Stimulated activated CD8-positive, alpha-beta memory T cell treated with anti-CD3 and anti-CD28 coated beads, Interleukin-7, amount 100 ng/mL, for 24 hours (primary cell): ENCODE measurements at regions not wholly inside any gene's neighbourhood (a gene's known extent, or its start where the extent isn't known, plus 50 kb on each side); places are given as distances from the start of the nearest gene placed in this dataset.

Source experiments
- DNase-seq: peaks from one replicate; pipeline ENCODE4 v3.0.0-alpha.2; 2020; ENCODE audit warnings: low read depth

- DNase-seq, result no peak
Measured at GRCh38 chr22:49623176-49623575, 204.5 kb downstream of the BRD1 start.

GRCh38 chr22:49622241-49623105, 205.2 kb downstream of the BRD1 start:
- DNase-seq, result no peak

- DNase-seq, result no peak
Measured at GRCh38 chr22:49621601-49622210, 206.0 kb downstream of the BRD1 start.

- no peak for DNase-seq
Measured at GRCh38 chr22:49620666-49621065, 207.0 kb downstream of the BRD1 start.

- no peak for DNase-seq
Measured at GRCh38 chr22:49620003-49620556, 207.6 kb downstream of the BRD1 start.

- DNase-seq, result no peak
Measured at GRCh38 chr22:49619301-49619700, 208.4 kb downstream of the BRD1 start.

- no peak for DNase-seq
Measured at GRCh38 chr22:49618677-49618953, 209.1 kb downstream of the BRD1 start.

GRCh38 chr22:49617866-49618676, 209.6 kb downstream of the BRD1 start:
- DNase-seq, result no peak

GRCh38 chr22:49617264-49617663, 210.4 kb downstream of the BRD1 start:
- no peak for DNase-seq

GRCh38 chr22:49616356-49617231, 211.1 kb downstream of the BRD1 start:
- no peak for DNase-seq

GRCh38 chr22:49614966-49615965, 212.4 kb downstream of the BRD1 start:
- DNase-seq, result no peak

- DNase-seq, result no peak
Measured at GRCh38 chr22:49613511-49614270, 214.0 kb downstream of the BRD1 start.

GRCh38 chr22:49613108-49613507, 214.6 kb downstream of the BRD1 start:
- no peak for DNase-seq

- DNase-seq, result no peak
Measured at GRCh38 chr22:49609207-49609876, 218.3 kb downstream of the BRD1 start.

GRCh38 chr22:49608660-49609059, 219.0 kb downstream of the BRD1 start:
- no peak for DNase-seq

- DNase-seq, result no peak
Measured at GRCh38 chr22:49608228-49608627, 219.4 kb downstream of the BRD1 start.

- no peak for DNase-seq
Measured at GRCh38 chr22:49607821-49608220, 219.9 kb downstream of the BRD1 start.

- DNase-seq, result no peak
Measured at GRCh38 chr22:49606562-49607290, 220.9 kb downstream of the BRD1 start.
